Stimulated activated memory B cell treated with anti-CD40 and anti-IgM and Interleukin-4, amounts not matched to agents 10 μg/mL and 1 μg/mL and 100 μg/mL, for 72 hours (primary cell): ENCODE measurements at regions not wholly inside any gene's neighbourhood (a gene's known extent, or its start where the extent isn't known, plus 50 kb on each side); places are given as distances from the start of the nearest gene placed in this dataset.
A peak's percentile ranks its signal among the peaks of the same experiment; 100 is the strongest.

ENCODE experiments used
- ATAC-seq: fragments of 150-1000 bp; cut with Tn5 transposase; 2 replicates; pipeline ENCODE4 v1.10.0; 2021
- H3K27ac Mint-ChIP-seq: one replicate; pipeline ENCODE4 v1.8.0; 2022; ENCODE audit warnings: mild to moderate bottlenecking, mixed read lengths
- H3K27me3 Mint-ChIP-seq: one replicate; pipeline ENCODE4 v1.8.0; 2022; ENCODE audit warnings: mixed read lengths
- H3K36me3 Mint-ChIP-seq: one replicate; pipeline ENCODE4 v1.8.0; 2022; ENCODE audit warnings: mixed read lengths
- H3K4me1 Mint-ChIP-seq: one replicate; pipeline ENCODE4 v1.8.0; 2022; ENCODE audit warnings: mixed read lengths
- H3K4me3 Mint-ChIP-seq: one replicate; pipeline ENCODE4 v1.8.0; 2022; ENCODE audit warnings: mild to moderate bottlenecking, moderate library complexity, mixed read lengths
- H3K9me3 Mint-ChIP-seq: one replicate; pipeline ENCODE4 v1.8.0; 2022; ENCODE audit warnings: mixed read lengths

GRCh38 chr3:110166791-110167190 lies 829.4 kb upstream of the DPPA4 start:
- H3K36me3 Mint-ChIP-seq = no peaks in the 10 kb centered on the region
- no peak overlapping the region for H3K4me3 Mint-ChIP-seq
- H3K27ac Mint-ChIP-seq = no peak overlapping the region
- no peaks in the 10 kb centered on the region for H3K27me3 Mint-ChIP-seq
- no peaks in the 10 kb centered on the region for H3K4me1 Mint-ChIP-seq
- no peak for ATAC-seq
- peaks cover 6% of the 10 kb centered on the region for H3K9me3 Mint-ChIP-seq

- Mint-ChIP-seq H3K4me1 (no peaks in the 10 kb centered on the region), H3K36me3 (no peaks in the 10 kb centered on the region), H3K27me3 (no peaks in the 10 kb centered on the region), H3K4me3 (no peak overlapping the region), H3K27ac (no peak overlapping the region), H3K9me3 (peaks cover 8% of the 10 kb centered on the region)
- no peak for ATAC-seq
These were observed 837.6 kb upstream of the DPPA4 start for GRCh38 chr3:110174908-110175307.

- no peaks in the 10 kb centered on the region for H3K4me1 Mint-ChIP-seq
- no peaks in the 10 kb centered on the region for H3K9me3 Mint-ChIP-seq
- no peak for ATAC-seq
- H3K4me3 Mint-ChIP-seq = no peak overlapping the region
- no peaks in the 10 kb centered on the region for H3K36me3 Mint-ChIP-seq
- H3K27me3 Mint-ChIP-seq = no peaks in the 10 kb centered on the region
- H3K27ac Mint-ChIP-seq = no peak overlapping the region
These were observed 841.6 kb upstream of the DPPA4 start for GRCh38 chr3:110178965-110179364.

- H3K27ac Mint-ChIP-seq = no peak overlapping the region
- H3K4me3 Mint-ChIP-seq = no peak overlapping the region
- ATAC-seq = no peak
- H3K4me1 Mint-ChIP-seq = no peaks in the 10 kb centered on the region
- no peaks in the 10 kb centered on the region for H3K36me3 Mint-ChIP-seq
- no peaks in the 10 kb centered on the region for H3K9me3 Mint-ChIP-seq
- no peaks in the 10 kb centered on the region for H3K27me3 Mint-ChIP-seq
These were observed 843.4 kb upstream of the DPPA4 start for GRCh38 chr3:110180733-110181132.

DNA sequence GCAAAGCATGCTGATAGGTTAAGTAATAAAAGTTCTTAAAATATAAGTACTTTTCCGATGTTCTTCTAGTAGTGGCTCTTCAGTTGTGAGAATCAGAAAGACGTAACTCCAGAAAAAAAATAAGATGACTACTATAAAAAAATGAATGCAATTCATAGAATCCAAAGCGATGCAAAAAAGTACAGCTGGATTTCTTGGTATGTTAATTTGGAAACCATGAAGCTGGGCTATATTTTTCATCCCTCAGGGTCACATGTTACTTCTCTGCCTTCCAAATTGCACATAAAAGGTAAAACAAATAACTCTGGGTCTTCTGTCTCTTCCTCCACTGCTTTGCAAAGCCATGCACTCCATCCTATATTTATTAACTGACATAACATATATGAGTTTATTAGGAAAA lies 843.9 kb upstream of the DPPA4 start:
- Mint-ChIP-seq H3K27me3 (no peaks in the 10 kb centered on the region), H3K9me3 (no peaks in the 10 kb centered on the region), H3K36me3 (no peaks in the 10 kb centered on the region), H3K4me3 (no peak overlapping the region), H3K27ac (no peak overlapping the region), H3K4me1 (no peaks in the 10 kb centered on the region)
- ATAC-seq = no peak

GRCh38 chr3:110184536-110184935 lies 847.2 kb upstream of the DPPA4 start:
- no peak overlapping the region for H3K27ac Mint-ChIP-seq
- no peaks in the 10 kb centered on the region for H3K9me3 Mint-ChIP-seq
- no peak overlapping the region for H3K4me3 Mint-ChIP-seq
- H3K27me3 Mint-ChIP-seq = no peaks in the 10 kb centered on the region
- H3K4me1 Mint-ChIP-seq = no peaks in the 10 kb centered on the region
- no peaks in the 10 kb centered on the region for H3K36me3 Mint-ChIP-seq
- ATAC-seq = no peak

DNA sequence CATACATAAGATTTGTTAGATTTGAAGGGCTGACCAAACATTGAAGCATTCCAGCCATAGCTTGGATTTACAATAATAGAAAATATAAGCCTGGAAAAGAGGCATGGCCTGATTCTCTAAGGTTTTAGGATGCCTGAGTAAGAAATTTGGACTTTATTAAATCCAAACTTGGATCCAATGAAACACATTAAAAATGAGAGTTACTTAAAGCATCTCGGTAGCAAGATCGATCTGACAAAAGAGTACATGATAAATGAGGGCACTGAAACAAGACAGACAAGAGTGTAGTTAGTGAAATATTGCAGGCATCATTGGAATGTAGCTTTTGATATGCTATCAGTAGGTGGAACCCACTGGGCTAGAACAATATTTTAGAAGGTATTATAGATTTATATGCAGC lies 855.7 kb upstream of the DPPA4 start:
- H3K27ac Mint-ChIP-seq = no peak overlapping the region
- ATAC-seq = no peak
- H3K4me3 Mint-ChIP-seq = no peak overlapping the region
- no peaks in the 10 kb centered on the region for H3K4me1 Mint-ChIP-seq
- H3K9me3 Mint-ChIP-seq = peaks cover 6% of the 10 kb centered on the region
- no peaks in the 10 kb centered on the region for H3K27me3 Mint-ChIP-seq
- H3K36me3 Mint-ChIP-seq = no peaks in the 10 kb centered on the region

DNA sequence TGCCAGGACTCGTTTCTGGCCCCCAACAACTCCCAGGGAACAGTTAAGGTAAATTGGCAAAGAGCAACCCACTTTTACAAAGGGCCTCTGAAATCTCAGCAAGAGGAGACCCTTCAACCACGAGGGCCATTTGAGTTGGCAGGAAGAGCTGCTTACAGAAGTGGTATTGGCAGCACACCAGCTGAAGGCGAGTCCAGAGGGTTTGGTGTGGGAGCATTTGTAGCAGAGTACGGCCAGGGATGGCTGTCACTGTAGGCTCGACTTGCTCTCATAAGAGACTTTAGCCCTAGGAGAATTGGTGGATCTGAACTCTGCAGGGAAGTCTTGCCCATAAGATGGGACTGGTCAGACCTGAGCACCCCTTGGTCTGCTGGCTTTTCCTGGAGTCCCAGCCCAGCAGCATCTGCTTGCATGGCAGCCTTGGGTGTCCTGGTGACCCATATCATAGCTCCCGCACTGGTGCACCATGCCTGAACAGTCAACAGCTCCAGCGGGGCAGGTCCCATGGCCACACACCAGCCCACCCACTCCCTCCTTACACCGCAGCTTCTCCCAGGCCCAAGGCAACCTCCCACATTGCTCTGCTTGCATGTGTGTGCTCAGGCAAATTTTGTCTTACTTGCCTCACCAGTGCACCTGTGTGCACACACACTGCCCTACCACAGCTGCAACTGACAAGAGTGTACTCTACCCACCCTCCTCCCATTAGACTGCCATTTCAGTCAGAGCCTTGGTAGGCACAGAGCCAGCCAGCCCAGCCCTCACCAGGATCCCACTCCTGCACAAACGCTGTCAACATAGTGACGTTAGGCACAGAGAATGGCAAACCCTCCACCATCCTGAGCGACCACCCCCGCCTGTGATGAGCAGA lies 861.6 kb upstream of the DPPA4 start:
- Mint-ChIP-seq H3K4me1 (no peaks in the 10 kb centered on the region), H3K9me3 (peaks cover 15% of the 10 kb centered on the region), H3K4me3 (no peak overlapping the region), H3K36me3 (no peaks in the 10 kb centered on the region), H3K27me3 (no peaks in the 10 kb centered on the region), H3K27ac (no peak overlapping the region)
- peak; percentile 59 for ATAC-seq

DNA sequence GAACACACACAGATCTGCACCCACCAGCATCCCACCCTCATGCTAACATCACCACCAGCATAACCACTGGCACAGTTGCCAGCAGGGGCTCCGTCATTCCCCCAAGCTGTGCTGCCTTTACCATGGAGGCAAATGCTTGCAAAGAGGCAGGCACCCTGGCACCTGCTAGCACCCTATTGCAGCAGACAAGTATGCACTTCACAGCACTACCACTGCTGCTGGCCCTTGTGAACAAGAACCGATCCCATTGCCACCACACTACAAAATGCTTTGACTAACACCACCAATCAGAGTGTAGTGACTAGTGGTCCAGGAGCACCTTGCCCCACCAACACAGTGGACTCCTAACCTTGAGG lies 862.2 kb upstream of the DPPA4 start:
- Mint-ChIP-seq H3K4me3 (no peak overlapping the region), H3K9me3 (peaks cover 15% of the 10 kb centered on the region), H3K27me3 (no peaks in the 10 kb centered on the region), H3K4me1 (no peaks in the 10 kb centered on the region), H3K27ac (no peak overlapping the region), H3K36me3 (no peaks in the 10 kb centered on the region)
- ATAC-seq = peak; percentile 41

DNA sequence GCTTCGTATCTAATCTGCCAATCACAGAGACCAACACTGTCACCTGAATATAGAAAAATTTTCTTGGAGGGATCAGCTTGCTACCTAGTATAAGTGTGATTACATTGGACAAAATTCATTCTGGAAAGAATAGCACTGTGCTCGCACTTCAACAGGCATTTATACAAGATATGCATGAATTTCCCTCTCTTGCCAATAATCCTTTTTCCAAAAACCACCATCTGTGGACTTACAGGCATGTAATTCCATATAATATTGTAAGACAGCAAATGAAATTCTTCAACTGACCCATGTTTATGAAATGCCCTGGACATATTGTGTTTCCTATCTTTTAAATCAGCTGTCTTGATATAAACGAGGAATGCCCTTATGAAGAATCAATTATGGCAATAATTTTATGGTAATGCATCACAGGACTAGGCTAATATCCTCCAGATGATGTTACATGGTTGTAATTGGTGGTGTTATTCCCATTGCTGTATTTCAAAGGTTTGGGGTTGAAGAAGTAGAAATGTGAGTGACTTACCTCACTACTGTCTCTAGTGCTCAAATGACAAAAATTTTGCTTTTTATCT lies 861.4 kb upstream of the NECTIN3 start:
- Mint-ChIP-seq H3K36me3 (no peaks in the 10 kb centered on the region), H3K4me3 (no peak overlapping the region), H3K27ac (no peak overlapping the region), H3K27me3 (no peaks in the 10 kb centered on the region), H3K4me1 (no peaks in the 10 kb centered on the region), H3K9me3 (peaks cover 13% of the 10 kb centered on the region)
- ATAC-seq = no peak

DNA sequence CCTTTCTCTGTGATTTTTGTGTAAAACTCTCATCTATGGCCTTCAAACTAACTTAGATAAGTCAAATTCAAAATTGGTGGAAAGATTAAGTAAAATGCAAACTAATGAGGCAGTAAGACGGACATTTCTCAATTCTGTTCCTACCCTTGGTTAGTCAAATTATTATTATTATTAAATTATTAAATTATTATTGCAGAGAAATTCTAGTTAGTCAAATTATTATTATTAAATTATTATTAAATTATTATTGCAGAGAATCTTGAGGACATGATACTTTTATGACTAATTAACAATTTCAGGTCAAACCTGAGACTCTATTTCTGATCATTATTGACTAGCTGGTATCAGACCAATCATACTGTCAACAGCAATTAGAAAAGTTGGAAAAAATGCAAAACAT lies 845.0 kb upstream of the NECTIN3 start:
- Mint-ChIP-seq H3K4me3 (no peak overlapping the region), H3K27me3 (no peaks in the 10 kb centered on the region), H3K27ac (no peak overlapping the region), H3K36me3 (no peaks in the 10 kb centered on the region), H3K4me1 (no peaks in the 10 kb centered on the region), H3K9me3 (peaks cover 6% of the 10 kb centered on the region)
- no peak for ATAC-seq

- H3K27me3 Mint-ChIP-seq = no peaks in the 10 kb centered on the region
- no peak overlapping the region for H3K4me3 Mint-ChIP-seq
- H3K9me3 Mint-ChIP-seq = peaks cover 6% of the 10 kb centered on the region
- no peaks in the 10 kb centered on the region for H3K4me1 Mint-ChIP-seq
- no peak for ATAC-seq
- no peak overlapping the region for H3K27ac Mint-ChIP-seq
- H3K36me3 Mint-ChIP-seq = no peaks in the 10 kb centered on the region
These were observed 843.6 kb upstream of the NECTIN3 start for GRCh38 chr3:110227991-110228390.

- ATAC-seq = no peak
- peaks cover 1% of the 10 kb centered on the region for H3K9me3 Mint-ChIP-seq
- no peaks in the 10 kb centered on the region for H3K27me3 Mint-ChIP-seq
- H3K4me1 Mint-ChIP-seq = no peaks in the 10 kb centered on the region
- H3K36me3 Mint-ChIP-seq = no peaks in the 10 kb centered on the region
- H3K27ac Mint-ChIP-seq = no peak overlapping the region
- H3K4me3 Mint-ChIP-seq = no peak overlapping the region
These were observed 836.8 kb upstream of the NECTIN3 start for GRCh38 chr3:110234831-110235230.

DNA sequence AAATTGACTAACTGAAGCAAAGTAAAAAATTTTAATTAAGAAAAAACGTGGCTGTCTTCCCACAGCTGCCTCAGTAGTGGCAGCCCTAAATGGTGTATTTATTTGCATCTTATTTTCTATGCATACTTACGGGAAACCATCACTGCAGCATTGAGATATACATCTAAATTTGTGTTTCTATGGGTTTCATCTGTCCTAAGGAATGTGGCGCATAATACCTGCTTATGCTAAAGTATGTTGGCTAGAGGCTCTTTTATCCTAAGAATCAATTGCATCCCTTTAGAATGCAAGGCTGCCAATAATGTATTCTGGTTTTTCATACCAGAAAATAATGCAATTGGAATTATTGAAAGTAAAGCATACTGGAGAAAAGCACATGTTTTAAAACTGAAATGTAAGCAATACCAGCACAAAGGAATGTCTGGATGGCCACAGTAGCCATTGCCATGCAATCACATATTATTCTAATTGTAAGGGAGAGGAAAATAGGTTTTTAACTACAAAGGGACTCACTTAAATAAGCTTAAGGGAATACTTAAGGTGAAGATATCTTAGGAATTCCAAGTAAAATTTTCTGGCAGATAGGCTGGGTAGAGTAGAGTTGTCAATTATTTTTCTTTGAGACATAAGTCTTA lies 834.5 kb upstream of the NECTIN3 start:
- H3K4me3 Mint-ChIP-seq = no peak overlapping the region
- no peaks in the 10 kb centered on the region for H3K4me1 Mint-ChIP-seq
- ATAC-seq = no peak
- H3K27me3 Mint-ChIP-seq = no peaks in the 10 kb centered on the region
- H3K36me3 Mint-ChIP-seq = no peaks in the 10 kb centered on the region
- H3K9me3 Mint-ChIP-seq = no peaks in the 10 kb centered on the region
- H3K27ac Mint-ChIP-seq = no peak overlapping the region

GRCh38 chr3:110243081-110243480 lies 828.5 kb upstream of the NECTIN3 start:
- Mint-ChIP-seq H3K36me3 (no peaks in the 10 kb centered on the region), H3K9me3 (peaks cover 3% of the 10 kb centered on the region), H3K4me3 (no peak overlapping the region), H3K4me1 (no peaks in the 10 kb centered on the region), H3K27me3 (no peaks in the 10 kb centered on the region), H3K27ac (no peak overlapping the region)
- no peak for ATAC-seq

DNA sequence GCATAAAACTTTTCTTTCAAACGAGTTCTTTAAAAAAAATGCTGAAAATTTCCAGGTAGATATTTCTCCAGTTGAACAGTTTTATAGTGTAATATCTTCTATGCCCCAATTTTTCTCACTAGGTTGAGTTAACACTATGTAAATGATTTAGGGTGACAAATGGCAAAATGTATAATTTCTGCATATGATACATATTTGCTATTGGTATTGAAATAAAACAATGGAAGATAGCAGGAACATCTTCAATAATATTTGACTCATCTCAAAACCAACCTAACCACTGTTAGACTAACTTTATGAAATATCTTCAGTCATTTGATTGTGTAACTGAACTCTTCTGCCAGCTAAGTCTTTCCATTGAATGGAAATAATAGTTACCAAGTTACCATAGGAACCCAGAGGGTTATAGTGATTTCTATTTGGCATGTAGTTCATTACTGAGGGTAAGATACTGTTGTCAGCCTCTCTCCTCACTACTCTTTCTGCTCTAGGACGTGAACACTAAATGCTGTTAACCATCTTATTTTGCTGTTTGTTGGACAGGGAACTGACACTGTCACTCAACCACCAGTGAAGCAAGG lies 824.7 kb upstream of the NECTIN3 start:
- Mint-ChIP-seq H3K9me3 (peaks cover 3% of the 10 kb centered on the region), H3K4me1 (no peaks in the 10 kb centered on the region), H3K4me3 (no peak overlapping the region), H3K36me3 (no peaks in the 10 kb centered on the region), H3K27me3 (no peaks in the 10 kb centered on the region), H3K27ac (no peak overlapping the region)
- ATAC-seq = no peak
